NCI-H187 (cell line): ENCODE measurements at regions not wholly inside any gene's neighbourhood (a gene's known extent, or its start where the extent isn't known, plus 50 kb on each side); places are given as distances from the start of the nearest gene placed in this dataset.
A peak's percentile ranks its signal among the peaks of the same experiment; 100 is the strongest.
"Not testable (repeated sequence)": the region's sequence is repeated elsewhere in the genome, so short reads cannot be mapped to it uniquely, and the experiment has no call there.

Experiments used
- DNase-seq, 2 experiments: peaks; one replicate each; lab custom pipeline; 2025; lab: John Stamatoyannopoulos, UW

GRCh38 chr7:81887098-81888090, 117.5 kb upstream of the HGF start:
- peak; percentile 2 to 19 for DNase-seq

- no peak for DNase-seq
Observed at GRCh38 chr7:81886211-81886764, 116.4 kb upstream of the HGF start.

GRCh38 chr7:81884817-81885216, 115.0 kb upstream of the HGF start:
- DNase-seq, result no peak

GRCh38 chr7:81883801-81884393, 114.0 kb upstream of the HGF start:
- no peak for DNase-seq

GRCh38 chr7:81882086-81882485, 112.2 kb upstream of the HGF start:
- no peak for DNase-seq

GRCh38 chr7:81877890-81878289, 108.0 kb upstream of the HGF start:
- DNase-seq, result no peak

- no peak for DNase-seq
Observed at GRCh38 chr7:81873559-81873958, 103.7 kb upstream of the HGF start.

- DNase-seq, result no peak
Observed at GRCh38 chr7:81871606-81872265, 101.9 kb upstream of the HGF start.

GRCh38 chr7:81870608-81871007, 100.8 kb upstream of the HGF start:
- no peak for DNase-seq

- no peak for DNase-seq
Observed at GRCh38 chr7:81869670-81870069, 99.8 kb upstream of the HGF start.

GRCh38 chr7:81865754-81866153, 95.9 kb upstream of the HGF start:
- DNase-seq, result no peak

GRCh38 chr7:81859433-81859832, 89.6 kb upstream of the HGF start:
- no peak for DNase-seq

GRCh38 chr7:81858820-81859219, 89.0 kb upstream of the HGF start:
- DNase-seq, result not testable (repeated sequence)

GRCh38 chr7:81857385-81857784, 87.5 kb upstream of the HGF start:
- no peak for DNase-seq

- DNase-seq, result no peak
Observed at GRCh38 chr7:81854518-81854917, 84.7 kb upstream of the HGF start.

- DNase-seq, result no peak
Observed at GRCh38 chr7:81852701-81853100, 82.9 kb upstream of the HGF start.

- no peak for DNase-seq
Observed at GRCh38 chr7:81851413-81851812, 81.6 kb upstream of the HGF start.

- DNase-seq, result no peak
Observed at GRCh38 chr7:81846398-81846797, 76.6 kb upstream of the HGF start.

GRCh38 chr7:81845744-81846241, 75.9 kb upstream of the HGF start:
- peak; percentile 65 to 78 for DNase-seq

GRCh38 chr7:81843657-81844056, 73.8 kb upstream of the HGF start:
- DNase-seq, result not testable (repeated sequence)

- no peak for DNase-seq
Observed at GRCh38 chr7:81842361-81842760, 72.5 kb upstream of the HGF start.

- no peak for DNase-seq
Observed at GRCh38 chr7:81839708-81840369, 70.0 kb upstream of the HGF start.
